ENCODE measurements at regions not wholly inside any gene's neighbourhood (a gene's known extent, or its start where the extent isn't known, plus 50 kb on each side); places are given as distances from the start of the nearest gene placed in this dataset.

GRCh38 chr11:38543311-38543710 lies 1945.3 kb upstream of the RAG2 start:
- Mint-ChIP-seq H3K9me3 (no peaks in the 10 kb centered on the region), H3K27me3 (ENCODE audit: insufficient read depth) (no peaks in the 10 kb centered on the region), H3K36me3 (ENCODE audit: low read depth) (no peaks in the 10 kb centered on the region), H3K4me1 (peaks cover 3% of the 10 kb centered on the region), H3K27ac (no peak overlapping the region), H3K4me3 (no peak overlapping the region)
- H3K27ac ChIP-seq (ENCODE audit: low read depth, low read length), result no peak overlapping the region
- WGBS, 2 experiments (ENCODE audit: insufficient coverage in 1 of 2, insufficient read length in 1 of 2), result no CpG with 5 or more reads among the region's 1 CpG
- DNase-seq, result no peak
- no peaks in the 10 kb centered on the region for H3K36me3 ChIP-seq (ENCODE audit: control insufficient read depth, insufficient read depth, low read length)
- no peak overlapping the region for H3K9ac ChIP-seq (ENCODE audit: extremely low read depth, low read length, poor library complexity, severe bottlenecking)
- no peaks in the 10 kb centered on the region for H3K4me1 ChIP-seq (ENCODE audit: control insufficient read depth, insufficient read depth, low read length)
- H3K9me3 ChIP-seq (ENCODE audit: control insufficient read depth, low read length), result no peaks in the 10 kb centered on the region
- no peaks in the 10 kb centered on the region for H3K27me3 ChIP-seq (ENCODE audit: control insufficient read depth, insufficient read depth, low read length, poor library complexity, severe bottlenecking)
- TF ChIP-seq CTCF (conservative IDR thresholded peaks at IDR 0.05), result no peak
- no peak overlapping the region for H3K4me3 ChIP-seq (ENCODE audit: low read length)

GRCh38 chr11:38538866-38539680 lies 1941.0 kb upstream of the RAG2 start:
- H3K4me1 Mint-ChIP-seq, result peaks cover 9% of the 10 kb centered on the region
- no peak for TF ChIP-seq CTCF (conservative IDR thresholded peaks at IDR 0.05)
- H3K27ac Mint-ChIP-seq, result no peak overlapping the region
- peaks cover 9% of the 10 kb centered on the region for H3K9me3 Mint-ChIP-seq
- H3K27me3 ChIP-seq (ENCODE audit: control insufficient read depth, insufficient read depth, low read length, poor library complexity, severe bottlenecking), result no peaks in the 10 kb centered on the region
- no peaks in the 10 kb centered on the region for H3K27me3 Mint-ChIP-seq (ENCODE audit: insufficient read depth)
- no peaks in the 10 kb centered on the region for H3K36me3 ChIP-seq (ENCODE audit: control insufficient read depth, insufficient read depth, low read length)
- H3K9ac ChIP-seq (ENCODE audit: extremely low read depth, low read length, poor library complexity, severe bottlenecking), result no peak overlapping the region
- DNase-seq, result no peak
- no peak overlapping the region for H3K4me3 ChIP-seq (ENCODE audit: low read length)
- no peaks in the 10 kb centered on the region for H3K36me3 Mint-ChIP-seq (ENCODE audit: low read depth)
- WGBS, 2 experiments (ENCODE audit: insufficient coverage in 1 of 2, insufficient read length in 1 of 2), result 90 to 100% methylated on average over 1 to 4 of the region's 6 CpGs
- peaks cover 12% of the 10 kb centered on the region for H3K9me3 ChIP-seq (ENCODE audit: control insufficient read depth, low read length)
- H3K4me3 Mint-ChIP-seq, result no peak overlapping the region
- H3K4me1 ChIP-seq (ENCODE audit: control insufficient read depth, insufficient read depth, low read length), result no peaks in the 10 kb centered on the region
- H3K27ac ChIP-seq (ENCODE audit: low read depth, low read length), result no peak overlapping the region

GRCh38 chr11:38530226-38530625 lies 1932.2 kb upstream of the RAG2 start:
- H3K27ac Mint-ChIP-seq, result no peak overlapping the region

More at GRCh38 chr11:38530226-38530625, 1932.2 kb upstream of the RAG2 start:
- no peaks in the 10 kb centered on the region for H3K27me3 ChIP-seq (ENCODE audit: control insufficient read depth, insufficient read depth, low read length, poor library complexity, severe bottlenecking)
- H3K36me3 Mint-ChIP-seq (ENCODE audit: low read depth), result peaks cover under 1% of the 10 kb centered on the region
- no peak for DNase-seq
- peaks cover 25% of the 10 kb centered on the region for H3K9me3 ChIP-seq (ENCODE audit: control insufficient read depth, low read length)
- H3K9me3 Mint-ChIP-seq, result peaks cover 13% of the 10 kb centered on the region
- 93% methylated on average over 2 of the region's 2 CpGs for WGBS, 2 experiments (ENCODE audit: insufficient coverage in 1 of 2, insufficient read length in 1 of 2)
- H3K9ac ChIP-seq (ENCODE audit: extremely low read depth, low read length, poor library complexity, severe bottlenecking), result no peak overlapping the region
- no peak overlapping the region for H3K4me3 Mint-ChIP-seq
- peaks cover 7% of the 10 kb centered on the region for H3K4me1 Mint-ChIP-seq
- H3K4me3 ChIP-seq (ENCODE audit: low read length), result no peak overlapping the region
- TF ChIP-seq CTCF (conservative IDR thresholded peaks at IDR 0.05), result no peak
- no peaks in the 10 kb centered on the region for H3K27me3 Mint-ChIP-seq (ENCODE audit: insufficient read depth)
- no peak overlapping the region for H3K27ac ChIP-seq (ENCODE audit: low read depth, low read length)
- H3K4me1 ChIP-seq (ENCODE audit: control insufficient read depth, insufficient read depth, low read length), result no peaks in the 10 kb centered on the region
- no peaks in the 10 kb centered on the region for H3K36me3 ChIP-seq (ENCODE audit: control insufficient read depth, insufficient read depth, low read length)
